Stimulated activated CD8-positive, alpha-beta memory T cell treated with anti-CD3 and anti-CD28 coated beads, Interleukin-15, amount 100 ng/mL, for 48 hours (primary cell): ENCODE measurements at regions not wholly inside any gene's neighbourhood (a gene's known extent, or its start where the extent isn't known, plus 50 kb on each side); places are given as distances from the start of the nearest gene placed in this dataset.

Source experiments
- DNase-seq, 2 donors: peaks; one replicate each; pipeline ENCODE4 v3.0.0-alpha.2; 2020; ENCODE audit warnings: low read depth in 2 of 2

DNA sequence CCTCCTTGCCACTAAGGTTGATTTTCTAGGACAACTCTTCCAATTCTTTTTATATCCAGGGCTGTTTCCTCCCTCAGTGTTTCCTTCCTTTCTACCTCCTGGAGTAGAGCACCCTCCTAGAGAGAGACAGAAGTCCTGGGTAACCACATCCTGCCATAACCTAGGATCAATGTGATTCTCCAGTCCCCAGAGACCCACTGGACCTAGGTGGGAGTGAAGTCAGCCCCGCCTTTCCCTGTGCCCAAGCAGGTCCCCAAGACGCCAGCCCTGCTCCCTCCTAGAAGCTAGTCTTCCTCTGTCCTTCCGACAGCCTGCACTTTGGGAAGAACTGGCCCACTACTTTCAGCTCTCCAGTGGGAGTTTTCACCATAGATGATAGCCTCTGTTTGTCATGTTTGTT is 166.8 kb upstream of the PLEKHG7 start:
- DNase-seq, result no peak

DNA sequence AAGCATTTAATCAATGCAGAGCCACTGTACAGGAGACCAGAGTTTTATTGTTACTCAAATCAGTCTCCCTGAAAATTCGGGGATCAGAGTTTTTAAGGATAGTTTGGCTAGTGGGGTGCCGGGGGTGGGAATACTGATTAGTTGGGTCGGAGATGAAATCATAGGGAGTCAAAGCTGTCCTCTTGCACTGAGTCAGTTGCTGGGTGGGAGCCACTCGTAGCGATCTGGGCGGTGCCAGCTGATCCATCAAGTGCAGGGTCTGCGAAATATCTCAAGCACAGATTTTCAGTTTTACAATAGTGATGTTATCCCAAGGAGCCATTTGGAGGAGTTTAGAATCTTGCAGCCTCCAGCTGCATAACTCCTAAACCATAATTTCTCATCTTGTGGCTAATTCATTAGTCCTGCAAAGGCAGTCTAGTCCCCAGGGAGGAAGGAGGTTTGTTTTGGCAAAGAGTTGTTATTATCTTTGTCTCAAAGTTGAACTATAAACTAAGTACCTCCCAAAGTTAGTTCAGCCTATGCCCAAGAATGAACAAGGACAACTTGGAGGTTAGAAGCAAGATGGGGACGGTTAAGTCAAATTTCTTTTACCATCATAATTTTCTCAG is 169.4 kb upstream of the PLEKHG7 start:
- DNase-seq, result no peak

DNA sequence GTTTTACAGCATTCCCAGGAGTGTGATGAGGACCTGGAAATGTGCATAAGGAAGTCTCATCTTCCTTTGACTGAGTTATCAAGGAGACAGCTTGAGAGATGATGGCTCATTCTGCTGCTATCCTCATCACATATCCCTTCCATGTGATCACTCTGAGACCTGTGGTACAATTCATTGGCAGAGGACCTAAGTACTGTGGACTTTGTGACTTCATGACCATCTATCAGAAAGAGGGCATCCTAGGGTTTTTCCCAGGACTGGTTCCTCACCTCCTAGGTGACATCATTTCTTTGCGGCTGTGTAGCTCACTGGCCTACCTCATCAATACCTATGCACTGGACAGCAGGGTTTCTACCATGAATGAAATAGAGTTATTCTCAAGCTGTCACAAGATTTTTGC is 172.1 kb upstream of the PLEKHG7 start:
- no peak for DNase-seq

DNA sequence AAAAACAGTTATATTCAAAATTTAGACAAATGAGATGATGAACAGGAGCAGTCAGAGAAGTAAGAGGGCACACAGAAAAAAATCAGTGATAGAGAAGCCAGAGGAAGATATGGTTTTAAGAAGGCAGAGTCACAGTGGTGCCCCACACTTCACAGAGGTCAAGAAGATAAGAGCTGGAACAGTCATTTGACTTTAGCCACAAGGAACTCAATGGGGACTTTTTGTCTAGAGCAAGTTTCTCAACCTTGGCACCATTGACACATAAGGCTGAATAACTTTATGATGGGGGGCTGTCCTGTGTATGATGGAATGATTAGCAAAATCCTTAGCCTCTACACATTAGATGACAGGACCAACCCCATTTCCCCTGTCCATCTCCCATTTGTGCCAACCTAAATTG is 172.8 kb upstream of the PLEKHG7 start:
- no peak for DNase-seq

DNA sequence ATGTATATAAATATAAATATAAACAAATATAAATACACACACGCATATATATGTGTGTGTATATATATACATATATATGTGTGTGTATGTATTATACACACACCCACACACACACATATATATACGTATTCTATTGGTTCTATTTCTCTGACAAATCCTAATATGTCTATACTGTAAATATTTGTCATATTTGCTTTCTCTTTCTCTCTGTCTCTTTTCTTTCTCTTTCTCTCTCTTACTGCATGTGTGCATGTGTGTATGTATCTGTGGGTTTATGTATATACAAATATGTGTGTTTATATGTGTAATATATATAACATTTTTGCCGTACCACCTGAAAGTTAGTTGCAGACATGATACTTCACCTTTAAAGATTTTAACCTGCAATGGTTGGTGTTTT is 174.2 kb upstream of the PLEKHG7 start:
- no peak for DNase-seq

DNA sequence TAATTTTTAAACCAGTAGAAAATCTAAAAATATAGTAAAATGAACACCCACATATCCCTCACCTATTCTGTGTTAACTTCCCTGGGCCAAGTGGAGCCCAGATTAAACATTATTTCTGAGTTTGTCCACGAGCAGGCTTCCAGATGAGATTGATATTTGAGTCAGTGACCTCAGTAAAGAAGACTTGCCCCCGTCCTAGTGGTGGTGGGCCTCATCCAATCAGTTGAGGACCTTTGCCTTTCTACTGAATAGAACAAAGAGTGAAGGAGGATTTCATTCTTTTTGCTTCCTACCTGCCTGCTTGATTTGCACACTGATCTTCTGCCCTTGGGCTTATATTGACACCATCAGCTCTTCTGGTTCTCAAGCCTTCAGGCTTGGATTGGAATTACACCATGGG is 174.7 kb upstream of the PLEKHG7 start:
- DNase-seq, result no peak

DNA sequence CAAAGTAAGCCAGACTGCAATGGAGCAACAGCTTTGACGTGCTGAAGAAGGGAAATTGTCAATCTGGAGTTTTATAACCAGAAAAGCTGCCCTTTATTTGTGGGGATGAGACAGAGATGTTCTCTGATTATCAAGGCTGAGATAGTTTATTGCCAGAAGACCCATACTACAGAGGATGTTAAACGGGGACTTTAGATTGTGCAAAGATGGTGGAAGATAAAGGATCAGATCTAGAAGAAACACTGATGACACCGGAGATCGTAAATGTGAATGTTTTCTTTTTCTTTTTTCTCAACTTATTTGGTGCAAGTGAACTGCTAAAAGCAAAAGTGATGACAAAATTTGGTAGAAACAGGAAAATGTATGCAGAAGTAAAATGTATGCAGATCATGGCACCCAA is 178.3 kb upstream of the PLEKHG7 start:
- DNase-seq, result no peak

DNA sequence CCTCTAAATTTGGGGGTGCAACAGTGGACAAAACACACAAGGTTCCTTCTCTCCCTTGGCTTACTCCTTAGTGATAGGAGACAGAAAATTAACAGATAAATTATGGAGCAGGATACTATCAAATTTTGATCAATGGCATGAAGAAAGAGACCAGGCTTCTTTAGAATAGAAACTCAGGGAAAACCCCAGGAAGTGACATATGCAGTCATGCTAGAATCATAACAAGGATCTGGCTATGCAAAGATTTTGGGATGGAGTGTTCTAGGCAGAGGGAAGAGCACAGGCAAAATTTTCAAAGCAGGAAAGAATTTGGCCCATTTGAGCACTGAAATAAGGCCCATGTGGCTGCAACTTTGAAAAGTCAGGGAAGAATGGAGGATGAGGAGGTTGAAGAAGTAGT is 182.3 kb upstream of the PLEKHG7 start:
- DNase-seq, result no peak

DNA sequence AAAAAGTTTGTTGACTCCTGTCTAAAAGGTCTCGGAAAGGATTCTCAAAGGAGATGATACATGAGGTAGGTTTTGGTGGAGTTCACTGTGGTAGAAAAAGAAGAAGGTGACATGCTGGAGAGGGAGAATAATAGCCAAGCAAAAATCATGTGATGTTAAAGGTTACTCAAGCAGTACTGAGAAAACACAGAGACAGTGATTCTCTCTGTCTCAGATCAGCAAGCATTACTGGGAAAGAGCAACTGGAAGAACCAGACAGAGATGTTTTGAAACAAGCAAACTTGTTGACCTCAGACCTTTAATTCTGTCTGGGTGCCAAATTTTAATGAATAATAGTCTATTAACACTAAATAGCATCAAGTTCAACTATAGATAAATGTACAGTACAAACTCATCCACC is 183.5 kb upstream of the PLEKHG7 start:
- DNase-seq, result no peak

DNA sequence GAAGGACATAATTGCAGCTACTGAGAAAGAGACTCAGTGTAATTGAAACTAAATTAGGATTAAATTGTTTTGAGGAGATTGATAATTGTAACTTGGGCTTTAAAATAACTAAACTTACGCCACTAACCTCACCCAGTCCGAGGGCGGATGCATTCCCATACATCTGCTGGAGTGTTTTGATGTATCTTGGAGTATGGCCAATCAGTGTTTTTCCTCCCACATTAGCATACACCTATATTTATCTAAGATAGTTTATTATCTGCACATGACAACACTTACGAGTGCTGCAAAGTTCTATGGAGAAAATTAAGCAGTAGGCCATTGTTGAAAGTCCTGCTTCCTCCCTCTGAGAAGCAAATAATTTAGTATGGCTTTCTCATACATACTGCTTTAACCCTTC is 184.7 kb upstream of the PLEKHG7 start:
- DNase-seq, result no peak

DNA sequence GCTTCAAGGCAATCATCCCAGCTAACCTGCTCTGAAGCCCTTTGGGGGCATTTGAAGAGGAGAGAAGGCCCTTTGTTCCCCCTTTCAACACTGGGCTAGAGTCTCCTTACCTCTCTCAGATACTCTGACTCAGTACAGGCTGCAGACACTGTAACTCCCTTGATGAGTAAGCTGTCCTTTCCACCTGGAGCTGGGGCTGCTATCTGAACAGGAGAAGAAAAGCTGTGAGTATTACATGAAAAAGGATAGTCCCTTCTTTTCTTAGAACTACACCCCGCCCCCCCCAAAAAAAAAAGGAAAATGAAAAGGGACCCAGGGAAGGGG is 186.6 kb upstream of the PLEKHG7 start:
- no peak for DNase-seq

DNA sequence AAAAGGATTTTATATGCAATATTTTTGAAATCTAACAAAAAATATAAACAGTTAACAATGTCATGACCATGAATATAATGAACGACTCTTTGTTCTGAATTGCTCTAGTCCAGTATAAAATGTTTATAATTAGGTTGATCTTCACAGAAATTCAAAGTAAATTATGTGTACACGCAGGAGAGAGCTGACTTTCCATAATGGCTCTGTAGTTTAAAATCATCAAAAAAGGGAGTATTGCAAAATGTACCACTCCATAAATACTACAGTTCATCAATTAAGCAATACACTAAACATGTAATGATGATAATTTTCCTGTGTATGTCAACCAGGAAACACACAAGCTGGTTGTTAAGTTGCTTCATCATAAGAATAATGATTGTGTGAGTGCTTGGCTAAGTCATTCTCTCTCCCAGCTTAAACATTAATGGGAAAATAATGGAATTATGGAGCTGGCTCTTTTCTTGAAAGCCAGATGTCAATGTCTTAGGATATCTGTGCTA is 189.5 kb upstream of the PLEKHG7 start:
- DNase-seq, result no peak

DNA sequence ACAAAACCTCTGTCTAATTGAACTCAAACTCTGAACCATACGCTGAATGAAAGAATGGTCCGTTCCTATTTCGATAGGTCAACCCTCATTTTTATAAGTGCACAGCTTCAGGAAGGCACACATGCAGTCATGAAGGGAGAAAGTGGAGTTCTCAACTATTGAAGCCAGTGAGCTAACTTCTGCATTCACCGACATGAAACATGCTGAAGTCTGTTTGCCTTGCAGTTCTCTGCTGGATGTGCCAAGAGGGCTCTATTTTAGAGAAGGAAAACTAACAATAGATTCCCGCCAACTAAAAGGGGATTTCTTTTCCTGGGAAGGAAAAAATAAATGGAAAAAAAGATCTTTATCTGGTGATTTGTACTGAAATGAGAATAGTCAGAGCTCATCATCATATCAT is 191.0 kb upstream of the PLEKHG7 start:
- no peak for DNase-seq

DNA sequence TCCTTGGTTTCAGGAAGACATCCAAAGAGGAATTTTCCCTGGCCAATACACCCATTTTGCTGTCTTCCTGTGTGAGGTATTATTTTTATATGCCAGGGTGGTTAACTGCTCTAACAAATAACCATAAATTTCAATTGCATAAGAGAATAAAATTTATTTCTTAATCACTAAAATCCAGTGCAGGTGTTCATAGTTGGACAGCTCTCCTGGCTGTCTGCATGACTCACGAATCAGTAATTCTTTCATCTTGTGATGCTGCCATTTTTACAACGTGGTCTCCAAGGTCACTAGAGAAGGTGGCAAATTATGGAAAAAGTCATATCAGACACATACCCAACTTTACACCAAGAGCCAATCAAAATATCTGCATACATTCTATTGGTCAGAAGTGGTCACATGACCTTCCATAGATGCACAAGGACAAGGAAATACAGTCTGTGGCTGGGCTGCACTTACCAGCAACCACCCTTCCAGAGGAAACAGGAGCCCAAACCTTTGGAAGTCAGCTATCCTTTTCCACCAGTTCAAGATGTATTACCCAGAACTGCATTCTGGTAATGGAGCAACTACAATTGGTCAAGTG is 193.5 kb upstream of the PLEKHG7 start:
- no peak for DNase-seq

DNA sequence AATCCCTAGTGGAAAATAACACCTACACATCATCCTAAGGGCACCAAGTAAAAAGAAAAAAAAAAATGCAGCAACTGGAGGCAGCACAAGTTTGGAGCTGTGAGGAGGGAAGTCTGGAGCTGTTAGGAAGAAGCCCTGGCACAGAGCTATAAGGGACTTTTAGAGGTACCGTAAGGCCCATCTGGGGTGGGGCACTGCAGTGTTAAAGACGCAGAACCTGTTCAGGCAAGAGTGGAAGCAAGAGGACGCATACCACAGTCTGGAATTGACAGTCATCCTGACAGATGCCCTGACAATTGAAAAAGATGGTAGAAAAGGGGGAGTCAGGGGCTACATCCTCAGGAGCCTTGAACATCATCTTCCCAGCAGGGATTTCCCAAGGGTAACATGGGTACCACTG is 195.9 kb upstream of the PLEKHG7 start:
- no peak for DNase-seq

DNA sequence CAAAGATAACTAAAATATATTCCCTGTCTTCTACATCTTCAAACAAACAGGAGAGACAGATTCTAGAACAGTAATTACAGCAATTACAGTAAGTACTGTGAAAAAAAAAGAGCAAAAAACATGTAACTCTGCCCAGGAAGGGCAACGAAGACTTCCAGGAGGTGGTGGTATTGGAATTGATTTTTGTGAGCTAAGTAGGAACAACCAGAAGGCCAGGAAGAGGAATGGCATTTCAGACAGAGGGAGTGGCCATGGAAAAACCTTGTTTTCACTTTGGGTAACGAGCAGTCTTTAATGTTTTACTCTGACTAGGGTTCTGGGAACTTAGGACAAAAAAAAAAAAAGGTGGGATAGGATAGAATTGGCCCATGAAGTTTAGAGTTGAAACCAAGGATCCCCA is 196.3 kb upstream of the PLEKHG7 start:
- no peak for DNase-seq

DNA sequence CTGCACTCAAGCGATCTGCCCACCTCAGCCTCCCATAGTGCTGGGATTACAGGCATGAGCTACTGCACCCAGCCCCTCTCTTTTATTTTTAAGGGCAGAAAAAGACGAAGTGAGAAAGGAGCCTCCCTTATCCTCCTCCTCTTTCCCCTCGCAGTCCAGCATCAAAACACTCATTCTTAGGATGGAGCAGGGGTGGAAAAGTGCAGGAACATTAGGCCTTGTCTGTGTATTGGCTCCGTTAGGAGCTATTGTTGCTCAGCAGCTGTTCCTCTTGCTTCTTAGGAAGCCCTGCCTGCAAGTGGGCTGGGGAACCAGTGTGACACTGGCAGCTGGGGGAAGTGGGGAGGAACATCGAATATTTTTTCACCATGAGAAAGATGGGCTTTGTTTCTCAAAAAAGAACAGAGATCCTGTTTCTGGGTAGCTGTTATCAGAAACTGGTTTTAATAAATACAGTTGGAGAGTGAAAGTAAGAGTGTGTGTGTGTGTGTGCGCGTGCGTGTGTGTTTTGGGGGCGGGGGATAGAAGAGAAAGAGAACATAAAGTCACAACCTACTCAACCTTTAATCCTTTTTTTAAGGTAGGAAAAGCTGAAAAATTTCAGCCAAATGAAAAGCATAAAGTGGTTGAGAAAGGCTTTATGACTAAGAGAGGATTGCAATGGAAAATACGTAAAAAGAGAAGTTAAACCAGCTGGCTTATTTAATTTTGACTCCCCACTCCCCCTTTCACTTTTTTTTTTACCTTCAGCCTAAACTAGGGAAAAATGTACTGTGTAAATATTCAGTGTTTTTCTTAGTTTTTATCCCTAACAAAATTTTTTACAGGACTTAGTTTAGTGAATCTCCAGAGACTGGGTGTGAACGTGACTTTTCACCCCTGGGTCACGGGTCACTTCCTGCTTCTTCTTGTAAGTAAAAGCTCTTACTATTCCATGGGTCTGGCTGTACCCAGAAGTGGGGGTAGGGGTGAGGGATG is 197.2 kb upstream of the PLEKHG7 start:
- peak in 1 of 2 donors; percentile 28 for DNase-seq

DNA sequence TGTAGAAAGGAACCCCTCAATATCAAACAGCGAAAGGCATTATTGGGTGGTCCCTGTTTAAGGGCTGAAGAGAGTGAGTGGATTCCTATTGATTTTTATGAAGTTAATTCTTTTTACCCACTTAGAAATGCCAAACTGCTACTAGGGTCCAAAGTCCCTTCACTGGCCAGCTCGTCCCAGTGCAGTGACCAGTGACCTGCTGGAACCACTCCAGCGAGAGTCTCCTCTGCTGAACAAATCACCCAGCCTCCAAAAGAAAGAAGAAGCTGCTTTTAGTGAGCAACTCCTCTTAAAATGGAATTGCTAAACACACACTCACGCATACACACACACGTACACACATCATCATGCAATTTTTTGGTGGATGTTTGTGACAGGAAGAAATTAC is 198.2 kb upstream of the PLEKHG7 start:
- no peak for DNase-seq

DNA sequence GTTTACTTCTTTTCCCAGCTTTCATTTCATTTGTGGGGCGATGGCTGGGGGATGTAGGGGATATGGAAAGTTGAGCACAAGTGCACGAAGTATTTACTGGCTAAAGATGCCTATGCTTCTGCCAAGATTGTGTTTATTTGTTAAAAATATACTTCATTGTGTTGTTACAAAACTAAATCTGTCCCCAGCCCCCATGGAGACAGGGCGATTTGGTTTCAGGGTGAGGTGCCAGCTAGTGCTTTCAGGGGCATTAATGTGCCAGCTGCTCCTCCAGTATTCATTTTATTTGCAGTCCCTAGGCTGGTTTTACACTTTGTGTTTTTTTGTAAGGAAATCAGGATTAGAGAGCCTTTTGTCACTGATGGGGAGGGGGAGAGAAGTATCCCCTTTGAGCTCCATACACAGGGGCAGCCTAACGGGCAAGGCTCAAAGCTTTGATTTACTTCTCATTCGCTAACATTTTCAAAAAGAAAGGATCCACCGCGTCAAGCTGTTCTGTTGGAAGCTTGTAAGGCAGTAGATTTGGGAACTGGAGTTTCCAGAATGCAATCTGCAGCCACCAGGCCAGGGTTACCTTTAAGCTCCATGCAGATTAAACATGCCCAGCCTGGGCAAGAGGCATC is 198.7 kb upstream of the PLEKHG7 start:
- no peak for DNase-seq

DNA sequence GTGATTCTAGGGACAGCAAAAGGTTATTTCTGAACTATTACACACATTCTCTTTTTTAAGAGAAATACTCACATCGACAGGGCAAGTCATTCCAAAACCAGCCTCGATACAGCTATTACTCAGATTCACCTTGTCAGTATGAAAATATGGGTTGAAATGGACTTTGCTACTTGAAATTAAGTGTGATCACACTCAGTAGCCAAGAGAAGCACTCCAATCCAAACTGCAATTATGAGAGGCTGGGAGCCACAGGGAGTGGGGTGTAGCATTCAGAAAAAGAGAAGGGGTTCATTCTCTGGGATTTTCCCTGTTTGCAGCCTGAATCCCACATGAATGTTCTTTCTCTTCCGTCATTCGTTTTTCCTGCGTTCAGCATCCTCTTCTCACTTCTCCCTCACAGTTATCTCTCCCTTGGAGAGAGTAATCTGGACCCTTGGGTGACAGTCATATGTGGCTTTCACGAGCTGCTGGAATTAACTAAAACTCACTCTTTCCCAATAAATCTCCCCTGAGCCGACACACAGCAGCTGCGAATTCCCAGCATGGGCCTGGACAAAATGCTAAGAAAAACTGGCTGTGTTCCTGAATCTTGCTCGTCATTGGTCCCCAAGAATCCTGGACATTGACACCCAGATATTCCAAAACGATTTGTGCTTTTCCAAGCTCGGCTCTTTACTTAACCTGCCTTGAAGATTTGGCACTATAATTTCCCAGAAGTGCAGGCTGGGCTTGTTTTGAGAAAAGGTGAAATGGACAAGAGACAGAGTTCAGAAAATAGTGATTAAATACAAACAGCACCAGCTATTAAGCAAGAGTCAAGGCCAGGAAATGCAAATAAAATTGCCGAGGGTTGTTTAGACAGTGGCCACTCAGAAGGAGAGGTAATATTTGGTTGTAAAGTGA is 199.5 kb upstream of the PLEKHG7 start:
- DNase-seq, result no peak

DNA sequence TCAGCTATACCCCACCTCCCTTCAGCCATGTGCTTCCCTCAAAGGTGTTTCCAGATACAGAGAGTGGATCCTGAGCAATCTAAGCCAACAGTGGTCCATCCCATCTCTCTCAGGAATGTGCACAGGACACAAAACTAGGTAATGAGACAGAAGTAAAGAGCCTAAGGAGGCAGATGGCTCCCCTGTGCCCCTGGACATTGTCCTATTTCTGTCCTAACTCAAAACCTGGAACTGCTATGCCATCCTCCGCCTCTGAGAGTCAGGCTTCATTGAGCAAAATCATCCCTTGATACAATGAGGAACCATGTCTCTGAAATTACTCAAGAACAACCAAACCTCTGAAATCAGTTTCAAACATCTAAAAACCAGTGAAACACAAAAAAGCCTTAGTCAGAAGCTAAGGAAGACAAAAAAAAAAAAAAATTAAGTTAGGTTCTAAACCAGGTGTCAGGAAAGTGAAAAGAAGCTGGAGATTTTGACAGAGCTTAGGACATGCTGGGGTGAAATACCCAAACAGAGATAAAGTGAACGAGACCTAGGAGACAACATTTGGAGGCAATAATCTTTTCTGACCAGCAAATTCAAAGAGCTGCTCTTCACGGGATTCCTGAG is 200.3 kb upstream of the PLEKHG7 start:
- peak in 1 of 2 donors; percentile 14 for DNase-seq
